C4-2B (cell line): ENCODE measurements at regions not wholly inside any gene's neighbourhood (a gene's known extent, or its start where the extent isn't known, plus 50 kb on each side); places are given as distances from the start of the nearest gene placed in this dataset.

ENCODE experiments used
- H3K27ac ChIP-seq: fragments of 450-650 bp; 2 replicates; pipeline ENCODE4 v1.5.1; 2017
- CTCF ChIP-seq: fragments of 450-650 bp; conservative IDR thresholded peaks from 2 replicates; pipeline ENCODE4 v1.5.1; 2017; ENCODE audit warnings: mild to moderate bottlenecking
- ZFX ChIP-seq: fragments of 450-650 bp; IDR thresholded peaks from 2 replicates; pipeline ENCODE4 v1.6.1; 2017

- no peak overlapping the region for H3K27ac ChIP-seq
- TF ChIP-seq CTCF, result no peak
- TF ChIP-seq ZFX, result no peak
Observed at GRCh38 chr4:82219346-82219745, 154.4 kb downstream of the HNRNPD start.

DNA sequence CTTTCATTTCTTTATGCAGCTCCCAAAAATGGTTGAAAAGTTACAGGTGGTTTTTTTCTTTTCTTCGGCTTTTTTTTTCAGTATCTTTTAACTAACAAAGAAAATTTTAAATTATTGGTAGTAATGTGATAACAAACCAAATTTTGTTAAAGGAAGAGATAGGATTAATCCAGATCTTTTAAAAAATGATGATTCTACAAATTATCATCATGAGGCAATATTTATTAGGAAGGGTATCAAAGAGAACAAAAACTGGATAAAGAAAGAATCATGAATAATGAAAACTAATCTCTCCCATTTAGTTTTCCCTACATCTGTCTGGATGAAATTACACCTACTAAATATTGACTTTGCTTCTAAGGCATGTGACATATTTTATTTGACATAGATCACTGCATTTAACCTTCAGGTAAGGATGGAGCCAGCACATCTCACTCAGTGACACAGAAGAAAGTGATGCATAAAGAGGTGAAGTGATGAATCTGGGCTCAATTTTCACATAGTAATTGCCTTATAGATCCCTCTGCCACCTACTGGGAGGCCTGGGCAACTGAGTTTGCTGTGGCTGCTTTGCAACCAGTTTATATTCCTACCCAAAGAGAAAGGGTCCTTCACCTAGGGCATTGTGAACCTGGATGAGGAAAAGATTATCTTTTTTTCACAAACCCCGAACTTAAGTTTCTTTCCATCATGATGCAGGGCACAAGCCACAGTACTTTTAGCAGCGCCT lies 155.6 kb downstream of the HNRNPD start:
- TF ChIP-seq ZFX (no peak), CTCF (peak; percentile 31)
- no peak overlapping the region for H3K27ac ChIP-seq

- TF ChIP-seq CTCF, result no peak
- TF ChIP-seq ZFX, result no peak
- no peak overlapping the region for H3K27ac ChIP-seq
Observed at GRCh38 chr4:82216219-82216618, 157.6 kb downstream of the HNRNPD start.

- TF ChIP-seq ZFX (no peak), CTCF (no peak)
- no peak overlapping the region for H3K27ac ChIP-seq
Observed at GRCh38 chr4:82215800-82216199, 158.0 kb downstream of the HNRNPD start.

DNA sequence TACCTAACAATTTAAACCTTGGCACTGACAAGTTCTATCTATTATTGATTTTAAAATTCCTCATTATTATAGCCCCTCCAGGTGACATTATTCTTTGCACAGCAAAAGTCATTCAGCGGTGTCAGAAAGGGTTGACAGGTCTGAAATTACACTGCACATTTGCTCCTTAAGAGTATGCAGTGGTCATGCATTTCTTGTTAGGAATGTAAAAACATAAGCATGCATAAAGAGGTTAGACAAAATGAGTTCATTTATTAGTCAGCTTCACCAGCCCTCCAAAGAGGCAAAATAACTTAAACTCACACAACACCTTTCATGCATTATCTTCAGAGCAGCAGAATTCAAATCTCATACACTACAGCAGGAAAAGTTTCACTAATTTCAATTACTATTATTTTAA lies 158.8 kb downstream of the HNRNPD start:
- TF ChIP-seq CTCF (no peak), ZFX (no peak)
- H3K27ac ChIP-seq, result no peak overlapping the region

DNA sequence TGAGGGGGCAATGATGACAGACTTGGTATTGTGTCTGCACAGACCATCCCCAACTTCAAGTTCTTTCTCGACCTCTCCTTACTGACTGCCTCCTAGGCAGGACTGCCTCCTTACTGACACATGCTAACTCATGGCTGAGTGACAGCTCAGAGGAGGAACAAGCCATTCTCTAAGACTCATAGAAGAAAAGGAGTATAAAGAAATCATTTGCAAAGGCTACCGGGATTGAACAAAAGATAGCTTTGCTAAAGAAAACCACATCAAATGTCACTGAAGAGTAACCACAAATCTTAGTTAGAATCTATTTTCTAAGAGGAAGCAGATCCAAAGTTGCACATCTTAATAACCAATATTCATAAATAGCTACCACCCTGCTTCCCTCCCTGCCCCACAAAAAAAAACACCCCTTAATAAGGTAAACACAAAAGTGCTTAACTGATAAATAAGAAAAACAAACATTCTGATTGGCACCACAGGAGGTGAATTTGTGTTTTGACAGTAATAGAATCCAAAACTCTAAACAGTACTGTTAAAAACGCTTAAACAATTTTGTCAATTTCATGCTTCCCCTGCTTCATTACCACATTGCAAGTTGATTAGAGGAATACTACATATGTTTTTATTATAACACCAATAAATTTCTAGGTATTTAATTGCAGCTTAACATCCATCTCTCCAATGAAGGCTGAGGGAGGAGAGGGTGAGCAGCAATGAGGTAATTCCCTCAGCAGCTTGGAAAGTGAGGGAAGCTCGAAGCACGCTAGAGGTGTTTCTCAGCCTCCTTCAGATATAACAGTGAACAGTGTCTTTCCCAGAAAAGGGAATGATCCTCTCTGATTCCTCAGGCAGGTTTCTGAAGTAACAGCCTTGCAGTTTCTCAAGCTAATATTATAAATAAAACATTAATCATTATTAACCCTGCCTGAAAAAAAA lies 160.0 kb downstream of the HNRNPD start:
- no peak overlapping the region for H3K27ac ChIP-seq
- TF ChIP-seq ZFX (no peak), CTCF (no peak)
